H1 (cell line): ENCODE measurements at regions not wholly inside any gene's neighbourhood (a gene's known extent, or its start where the extent isn't known, plus 50 kb on each side); places are given as distances from the start of the nearest gene placed in this dataset.

ENCODE experiments used
- CTCF ChIA-PET: fragments of 300-600 bp; sonication (Branson Sonifier 250); formaldehyde crosslinking; loops from one replicate; lab custom pipeline; 2021; ENCODE audit not compliant: partially characterized antibody; lab: Charles Lee
- POLR2A ChIA-PET: fragments of 300-600 bp; sonication (Branson Sonifier 250); formaldehyde crosslinking; loops from one replicate; lab custom pipeline; 2021; ENCODE audit warnings: inconsistent platforms; ENCODE audit not compliant: partially characterized antibody; lab: Charles Lee
- DNase-seq, 2 experiments: peaks; one replicate each; pipeline versions ENCODE4 v3.0.0 to v3.0.0-alpha.2; 2010 to 2022; ENCODE audit warnings: low spot score in 2 of 2, low read depth in 1 of 2, mixed read lengths in 1 of 2
- FAIRE-seq: peaks from 2 replicates; lab custom pipeline; 2011; peaks lifted over from hg19 to GRCh38; lab: Jason Lieb, UNC
- H2AFZ ChIP-seq: 2 replicates; pipeline ENCODE4 v1.8.1; 2012; ENCODE audit warnings: low read length, inconsistent platforms
- H2AK5ac ChIP-seq: 2 replicates; pipeline ENCODE4 v1.6.1; 2013; ENCODE audit warnings: low read depth, low read length
- H2BK120ac ChIP-seq: replicated peaks from 2 replicates; pipeline ENCODE3; 2013; ENCODE audit warnings: low read depth, low read length, inconsistent platforms
- H2BK12ac ChIP-seq: 2 replicates; pipeline ENCODE4 v1.6.1; 2013; ENCODE audit warnings: low read depth, low read length
- H2BK15ac ChIP-seq: 2 replicates; pipeline ENCODE4 v1.6.1; 2013; ENCODE audit warnings: low read length
- H2BK20ac ChIP-seq: 2 replicates; pipeline ENCODE4 v1.6.1; 2013; ENCODE audit warnings: low read length
- H2BK5ac ChIP-seq: 2 replicates; pipeline ENCODE4 v1.6.1; 2013; ENCODE audit warnings: low read depth, low read length
- H3K14ac ChIP-seq: 2 replicates; pipeline ENCODE4 v1.6.1; 2013; ENCODE audit warnings: inconsistent platforms; ENCODE audit not compliant: insufficient read length
- H3K18ac ChIP-seq: 2 replicates; pipeline ENCODE4 v1.6.1; 2013; ENCODE audit warnings: low read length; ENCODE audit errors: extremely low read depth
- H3K23ac ChIP-seq: 2 replicates; pipeline ENCODE4 v1.6.1; 2013; ENCODE audit warnings: inconsistent platforms; ENCODE audit not compliant: insufficient read length
- H3K23me2 ChIP-seq: 2 replicates; pipeline ENCODE4 v1.6.1; 2013; ENCODE audit warnings: low read depth, low read length
- H3K27ac ChIP-seq: 2 replicates; pipeline ENCODE4 v1.6.1; 2011; ENCODE audit warnings: low read depth, low read length, inconsistent platforms
- H3K27me3 ChIP-seq, 4 experiments: replicated peaks in 1 of 4; 1 replicate in 1 of 4; 2 replicates in 3 of 4; pipeline versions ENCODE4 v1.6.1 to v1.8.1; 2011 to 2013; ENCODE audit warnings: low read length in 3 of 4, mild to moderate bottlenecking in 3 of 4, inconsistent platforms in 2 of 4, mixed read lengths in 2 of 4, moderate library complexity in 1 of 4; ENCODE audit not compliant: control insufficient read depth in 3 of 4, insufficient read depth in 3 of 4; ENCODE audit errors: extremely low read depth in 1 of 4
- H3K36me3 ChIP-seq, 4 experiments: 2 replicates each; pipeline versions ENCODE4 v1.6.1 to v1.8.1; 2011 to 2013; ENCODE audit warnings: mild to moderate bottlenecking in 4 of 4, low read length in 3 of 4, moderate library complexity in 2 of 4, control low read depth in 1 of 4, inconsistent platforms in 1 of 4; ENCODE audit not compliant: insufficient read depth in 4 of 4, control insufficient read depth in 2 of 4
- H3K4ac ChIP-seq: replicated peaks from 2 replicates; pipeline ENCODE3; 2013; ENCODE audit warnings: low read length, low read depth, mixed read lengths, inconsistent platforms; ENCODE audit not compliant: insufficient read length
- H3K4me1 ChIP-seq, 4 experiments: replicated peaks in 1 of 4; 1 replicate in 1 of 4; 2 replicates in 3 of 4; pipeline versions ENCODE4 v1.6.1 to v1.8.1; 2011 to 2013; ENCODE audit warnings: low read length in 3 of 4, inconsistent platforms in 2 of 4, mixed read lengths in 1 of 4; ENCODE audit not compliant: insufficient read depth in 4 of 4, control insufficient read depth in 3 of 4
- H3K4me2 ChIP-seq, 2 experiments: 2 replicates each; pipeline versions ENCODE4 v1.6.1 to v1.8.1; 2011 to 2013; ENCODE audit warnings: low read depth in 2 of 2, low read length in 2 of 2, control low read depth in 1 of 2, inconsistent platforms in 1 of 2, mild to moderate bottlenecking in 1 of 2; ENCODE audit not compliant: insufficient read depth in 1 of 2
- H3K4me3 ChIP-seq, 4 experiments: fragments of 200-600, 300-600 bp in 1 of 4; sonication (generic), shearing (Covaris generic), sonication (Bioruptor Twin) in 1 of 4; 2 replicates each; pipeline versions ENCODE4 v1.5.1 to v1.8.1; 2011 to 2016; ENCODE audit warnings: low read length in 4 of 4, low read depth in 3 of 4, control low read depth in 2 of 4, inconsistent platforms in 2 of 4, mild to moderate bottlenecking in 2 of 4, mixed read lengths in 1 of 4, moderate library complexity in 1 of 4; ENCODE audit not compliant: insufficient read depth in 2 of 4; ENCODE audit errors: extremely low read depth in 1 of 4
- H3K56ac ChIP-seq: replicated peaks from 2 replicates; pipeline ENCODE3; 2013; ENCODE audit warnings: low read depth, mild to moderate bottlenecking, mixed read lengths, low read length, inconsistent platforms; ENCODE audit not compliant: insufficient read length
- H3K79me1 ChIP-seq: 2 replicates; pipeline ENCODE4 v1.6.1; 2013; ENCODE audit warnings: low read depth, low read length, control low read depth
- H3K79me2 ChIP-seq, 2 experiments: 2 replicates each; pipeline versions ENCODE4 v1.6.1 to v1.8.1; 2012 to 2013; ENCODE audit warnings: low read length in 2 of 2, mild to moderate bottlenecking in 2 of 2, inconsistent platforms in 1 of 2; ENCODE audit not compliant: insufficient read depth in 2 of 2, control insufficient read depth in 1 of 2
- H3K9ac ChIP-seq, 4 experiments: replicated peaks in 1 of 4; 1 replicate in 1 of 4; 2 replicates in 3 of 4; pipeline versions ENCODE4 v1.6.1 to v1.8.1; 2011 to 2013; ENCODE audit warnings: low read depth in 3 of 4, low read length in 3 of 4, control low read depth in 2 of 4, mild to moderate bottlenecking in 2 of 4, moderate library complexity in 2 of 4, inconsistent platforms in 1 of 4; ENCODE audit errors: extremely low read depth in 1 of 4
- H3K9me3 ChIP-seq, 2 experiments: 2 replicates each; pipeline versions ENCODE4 v1.6.1 to v1.8.1; 2012 to 2013; ENCODE audit warnings: mild to moderate bottlenecking in 2 of 2, moderate library complexity in 2 of 2, control low read depth in 1 of 2, inconsistent platforms in 1 of 2, low read depth in 1 of 2, low read length in 1 of 2, mixed read lengths in 1 of 2; ENCODE audit not compliant: insufficient read depth in 2 of 2
- H4K20me1 ChIP-seq, 2 experiments: replicated peaks in 1 of 2; 2 replicates each; pipeline versions ENCODE3 to v1.8.1; 2011 to 2013; ENCODE audit warnings: inconsistent platforms in 2 of 2, low read length in 2 of 2, mild to moderate bottlenecking in 1 of 2; ENCODE audit not compliant: insufficient read depth in 2 of 2, control insufficient read depth in 1 of 2
- H4K5ac ChIP-seq: 2 replicates; pipeline ENCODE4 v1.6.1; 2013; ENCODE audit warnings: low read length, low read depth, mixed read lengths, inconsistent platforms; ENCODE audit not compliant: insufficient read length
- H4K8ac ChIP-seq: 2 replicates; pipeline ENCODE4 v1.8.0; 2013; ENCODE audit warnings: mild to moderate bottlenecking, moderate library complexity, low read length, inconsistent platforms; ENCODE audit not compliant: insufficient read depth; ENCODE audit errors: extremely low read depth
- H4K91ac ChIP-seq: replicated peaks from 2 replicates; pipeline ENCODE3; 2013; ENCODE audit warnings: low read length, mixed read lengths, inconsistent platforms; ENCODE audit not compliant: insufficient read length
- ASH2L ChIP-seq: fragments of 200-600, 300-600 bp; sonication (generic); IDR thresholded peaks from one replicate; pipeline ENCODE4 v1.7.1; 2017; ENCODE audit warnings: low read length
- ATF2 ChIP-seq: IDR thresholded peaks from 2 replicates; pipeline ENCODE4 v1.6.1; 2012; ENCODE audit warnings: low read length, inconsistent platforms
- CREB1 ChIP-seq: IDR thresholded peaks from 2 replicates; pipeline ENCODE4 v1.6.1; 2012; ENCODE audit warnings: inconsistent platforms
- GABPA ChIP-seq: IDR thresholded peaks from 2 replicates; pipeline ENCODE4 v1.6.1; 2011; ENCODE audit warnings: mild to moderate bottlenecking, low read length, moderate library complexity, borderline replicate concordance; ENCODE audit not compliant: insufficient read depth
- HDAC2 ChIP-seq, 2 experiments: fragments of 300-600 bp in 1 of 2; sonication (generic) in 1 of 2; IDR thresholded peaks; 2 replicates each; pipeline ENCODE4 v1.6.1; 2011 to 2012; ENCODE audit warnings: low read depth in 2 of 2, low read length in 2 of 2, mild to moderate bottlenecking in 2 of 2, moderate library complexity in 2 of 2, borderline replicate concordance in 1 of 2, inconsistent platforms in 1 of 2
- JUND ChIP-seq: IDR thresholded peaks from 2 replicates; pipeline ENCODE4 v1.6.1; 2011; ENCODE audit warnings: mild to moderate bottlenecking, improper control_type of control experiment, low read length
- MAX ChIP-seq: IDR thresholded peaks from 2 replicates; pipeline ENCODE4 v1.6.1; 2012; ENCODE audit warnings: inconsistent platforms
- NRF1 ChIP-seq: IDR thresholded peaks from 2 replicates; pipeline ENCODE4 v1.6.1; 2011; ENCODE audit warnings: mild to moderate bottlenecking, low read depth, low read length, improper control_type of control experiment
- RBBP5 ChIP-seq: IDR thresholded peaks from 2 replicates; pipeline ENCODE4 v1.7.1; 2012; ENCODE audit warnings: low read depth, mild to moderate bottlenecking, inconsistent platforms, low read length, moderate library complexity, borderline replicate concordance
- SRF ChIP-seq: IDR thresholded peaks from 2 replicates; pipeline ENCODE4 v1.6.1; 2011; ENCODE audit warnings: mild to moderate bottlenecking, low read depth, low read length, moderate library complexity
- TCF12 ChIP-seq: IDR thresholded peaks from 2 replicates; pipeline ENCODE4 v1.6.1; 2011; ENCODE audit warnings: low read depth, mild to moderate bottlenecking, low read length
- WGBS, 2 experiments: shearing (Covaris generic) in 1 of 2; methylation state at CpG; one replicate each; pipeline versions ENCODE4 v1.1.6 to v1.1.7; 2013 to 2015; ENCODE audit warnings: low lambda C conversion rate in 2 of 2, mixed read lengths in 2 of 2, inconsistent platforms in 1 of 2, low coverage in 1 of 2, missing lambda C conversion rate in 1 of 2; ENCODE audit not compliant: insufficient replicate concordance in 2 of 2, insufficient coverage in 1 of 2, insufficient read length in 1 of 2; ENCODE audit errors: extremely low coverage in 1 of 2, missing lambda C conversion rate in 1 of 2; 5-methylcytosine and 5-hydroxymethylcytosine counted together

- H2BK5ac ChIP-seq = no peak overlapping the region
- ChIA-PET POLR2A (no interaction called here), CTCF (no interaction called here)
- H2BK15ac ChIP-seq = no peak overlapping the region
- no peak overlapping the region for H3K56ac ChIP-seq
- no peak overlapping the region for H2BK20ac ChIP-seq
- H4K91ac ChIP-seq = no peak overlapping the region
- H3K14ac ChIP-seq = no peak overlapping the region
- DNase-seq (no peak), FAIRE-seq (no peak)
- H3K4me3 ChIP-seq = no peak overlapping the region
- H4K20me1 ChIP-seq = no peaks in the 10 kb centered on the region
- no peak overlapping the region for H4K5ac ChIP-seq
- 73% methylated on average over 2 of the region's 2 CpGs; no CpG with 5 or more reads in 1 of the 2 experiments for WGBS, 2 experiments
- no peak overlapping the region for H2BK120ac ChIP-seq
- H3K23ac ChIP-seq = no peak overlapping the region
- H3K18ac ChIP-seq = no peak overlapping the region
- H3K4me1 ChIP-seq = no peaks in the 10 kb centered on the region
- no peak overlapping the region for H3K4ac ChIP-seq
- H3K79me1 ChIP-seq = no peaks in the 10 kb centered on the region
- no peak overlapping the region for H3K9ac ChIP-seq
- no peak overlapping the region for H3K4me2 ChIP-seq
- H4K8ac ChIP-seq = no peak overlapping the region
- peaks cover 0 to 2% (median 0%) of the 10 kb centered on the region in 4 experiments; a peak in 2 of 8 replicates for H3K36me3 ChIP-seq
- no peak overlapping the region for H2AK5ac ChIP-seq
- no peaks in the 10 kb centered on the region for H3K27me3 ChIP-seq
- peaks cover 22 to 46% of the 10 kb centered on the region in 2 experiments for H3K9me3 ChIP-seq
- H3K23me2 ChIP-seq = no peaks in the 10 kb centered on the region; the same call in 1 of the 2 replicates
- H3K79me2 ChIP-seq = no peaks in the 10 kb centered on the region
- H2BK12ac ChIP-seq = no peak overlapping the region
- no peak overlapping the region for H2AFZ ChIP-seq
- no peak overlapping the region for H3K27ac ChIP-seq
- no peak for TF ChIP-seq RBBP5
- TF ChIP-seq TCF12 = no peak
- TF ChIP-seq ASH2L = no peak
- TF ChIP-seq JUND = no peak
- no peak for TF ChIP-seq ATF2
- no peak for TF ChIP-seq GABPA
- TF ChIP-seq MAX = no peak
- no peak for TF ChIP-seq SRF
- no peak for TF ChIP-seq NRF1
- TF ChIP-seq HDAC2 (IDR thresholded peaks at IDR 0.05; ENCODE audit: borderline replicate concordance in 1 of 2, low read depth in 2 of 2, low read length in 2 of 2) = no peak
- TF ChIP-seq CREB1 = no peak
These were observed 502.3 kb downstream of the C6orf118 start for GRCh38 chr6:164807125-164807524.
